ENCODE measurements at regions not wholly inside any gene's neighbourhood (a gene's known extent, or its start where the extent isn't known, plus 50 kb on each side); places are given as distances from the start of the nearest gene placed in this dataset.

DNA sequence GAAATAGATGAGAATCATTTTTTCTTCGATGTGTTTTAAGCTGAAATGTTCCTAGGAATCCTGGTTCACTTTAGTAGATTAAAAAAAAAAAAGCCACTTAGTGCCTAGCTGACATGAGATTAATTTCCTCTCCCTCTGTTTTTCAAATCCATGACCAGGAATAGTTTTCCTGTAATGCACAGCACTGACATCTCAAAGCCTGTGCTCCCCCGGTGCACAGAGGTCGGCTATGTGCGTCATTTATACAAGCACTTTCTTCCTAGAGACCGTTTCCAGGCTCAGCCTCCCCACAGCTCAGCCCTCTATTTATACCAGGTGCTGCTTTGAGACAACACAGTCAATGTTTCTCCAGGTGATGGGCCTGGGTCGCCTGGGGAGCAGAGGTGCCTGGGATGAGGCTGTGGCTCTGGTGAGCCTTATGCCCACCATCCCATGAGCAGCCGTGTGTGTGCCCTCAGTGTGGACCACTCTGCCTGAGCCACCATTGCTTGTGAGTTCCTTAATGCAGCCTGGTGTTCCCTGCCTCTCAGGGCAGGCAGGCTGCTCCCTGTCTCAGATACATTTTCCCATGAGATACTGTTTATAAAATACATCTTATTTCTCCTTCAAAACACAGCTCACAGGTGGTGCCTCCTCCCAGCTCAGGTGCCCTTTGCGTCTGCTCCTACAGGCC is 515.7 kb upstream of the HS6ST1 start:
- ChIA-PET CTCF (ENCODE audit: low intra/inter-chr PET ratio) (no interaction called here), POLR2A (no interaction called here)
- Histone ChIP-seq H3K9me3 (replicated peaks; ENCODE audit: control insufficient read depth, insufficient read depth, low read depth, low read length) (no peaks in the 10 kb centered on the region), H3K27me3 (ENCODE audit: control insufficient read depth in 2 of 2, insufficient read depth in 2 of 2, low read length in 2 of 2) (peaks cover 0 to 6% of the 10 kb centered on the region in 2 experiments; a peak in 2 of 5 replicates), H3K9ac (ENCODE audit: insufficient read depth in 1 of 2, low read depth in 2 of 2, low read length in 2 of 2) (no peak overlapping the region), H3K27ac (ENCODE audit: extremely low read depth, low read depth, low read length) (no peak overlapping the region), H2AFZ (ENCODE audit: low read depth, low read length) (no peak overlapping the region), H4K20me1 (replicated peaks; ENCODE audit: control insufficient read depth, insufficient read depth, low read length) (no peaks in the 10 kb centered on the region), H3K79me2 (ENCODE audit: control insufficient read depth, insufficient read depth, low read length) (no peaks in the 10 kb centered on the region), H3K36me3 (ENCODE audit: control insufficient read depth, insufficient read depth, low read length) (no peaks in the 10 kb centered on the region), H3K4me1 (replicated peaks in 1 of 2; ENCODE audit: control insufficient read depth in 2 of 2, insufficient read depth in 2 of 2, low read length in 2 of 2) (no peaks in the 10 kb centered on the region), H3K4me2 (ENCODE audit: insufficient read depth, low read length) (no peak overlapping the region), H3K9me1 (ENCODE audit: control insufficient read depth, insufficient read depth, low read length) (no peaks in the 10 kb centered on the region), H3K4me3 (no peak overlapping the region)
- ATAC-seq (no peak), DNase-seq (ENCODE audit: extremely low read depth in 1 of 4, low spot score in 3 of 4) (no peak), FAIRE-seq (no peak)
- no peak for TF ChIP-seq MIER1 (IDR thresholded peaks at IDR 0.05; ENCODE audit: low read depth)
- TF ChIP-seq HNRNPLL (IDR thresholded peaks at IDR 0.05; ENCODE audit: low read depth, low read length, poor library complexity, severe bottlenecking): no peak
- TF ChIP-seq KLF6 (CRISPR knock-in tag; IDR thresholded peaks at IDR 0.05; ENCODE audit: borderline replicate concordance): no peak
- TF ChIP-seq KDM5B (IDR thresholded peaks at IDR 0.05; ENCODE audit: insufficient replicate concordance, low read depth, low read length): no peak
- no peak for TF ChIP-seq ZBTB34 (CRISPR knock-in tag; IDR thresholded peaks at IDR 0.05)
- TF ChIP-seq TFAM (CRISPR knock-in tag; conservative IDR thresholded peaks at IDR 0.05): no peak
- no peak for TF ChIP-seq HCFC1 (IDR thresholded peaks at IDR 0.05; ENCODE audit: low read depth, low read length)
- no peak for TF ChIP-seq ZNF444 (CRISPR knock-in tag; IDR thresholded peaks at IDR 0.05)
- TF ChIP-seq ZZZ3 (IDR thresholded peaks at IDR 0.05): no peak
- TF ChIP-seq NFIX (CRISPR knock-in tag; IDR thresholded peaks at IDR 0.05; ENCODE audit: low read depth): no peak
- TF ChIP-seq ZNF695 (CRISPR knock-in tag; IDR thresholded peaks at IDR 0.05): no peak
- no TSS peak for BruUV-seq (replicated peaks)
- 0% methylated on average over 7 of the region's 8 CpGs for WGBS (ENCODE audit: insufficient coverage, low coverage, missing lambda C conversion rate)
- in situ Hi-C loops (cut with MboI) (no loop called here), intact Hi-C loops (cut with micrococcal nuclease) (no loop called here)
